Hematopoietic multipotent progenitor cell treated with erythropoietin and hydrocortisone succinate and interleukin-3 and kit ligand, for 6 days (in vitro differentiated cells): ENCODE measurements at regions not wholly inside any gene's neighbourhood (a gene's known extent, or its start where the extent isn't known, plus 50 kb on each side); places are given as distances from the start of the nearest gene placed in this dataset.
"Not testable (repeated sequence)": the region's sequence is repeated elsewhere in the genome, so short reads cannot be mapped to it uniquely, and the experiment has no call there.

ENCODE experiments used
- DNase-seq: peaks from one replicate; pipeline ENCODE4 v3.0.0-alpha.2; 2015

DNA sequence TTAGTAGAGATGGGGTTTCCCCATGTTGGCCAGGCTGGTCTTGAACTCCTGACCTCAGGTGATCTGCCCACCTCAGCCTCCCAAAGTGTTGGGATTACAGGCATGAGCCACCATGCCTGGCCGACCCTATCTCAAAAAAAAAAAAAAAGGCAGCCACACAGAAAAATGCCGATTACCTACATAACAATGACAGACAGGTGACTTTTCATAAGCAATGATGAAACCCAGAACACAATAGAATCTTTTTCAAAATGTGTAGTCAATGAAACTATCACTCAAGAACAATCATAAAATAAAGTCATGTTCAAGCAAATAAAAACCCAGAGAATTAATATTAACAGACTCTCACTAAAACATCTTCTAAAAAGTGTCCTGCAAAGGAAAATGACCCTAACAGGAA, 135.6 kb upstream of the MVB12B start:
- DNase-seq = not testable (repeated sequence)

DNA sequence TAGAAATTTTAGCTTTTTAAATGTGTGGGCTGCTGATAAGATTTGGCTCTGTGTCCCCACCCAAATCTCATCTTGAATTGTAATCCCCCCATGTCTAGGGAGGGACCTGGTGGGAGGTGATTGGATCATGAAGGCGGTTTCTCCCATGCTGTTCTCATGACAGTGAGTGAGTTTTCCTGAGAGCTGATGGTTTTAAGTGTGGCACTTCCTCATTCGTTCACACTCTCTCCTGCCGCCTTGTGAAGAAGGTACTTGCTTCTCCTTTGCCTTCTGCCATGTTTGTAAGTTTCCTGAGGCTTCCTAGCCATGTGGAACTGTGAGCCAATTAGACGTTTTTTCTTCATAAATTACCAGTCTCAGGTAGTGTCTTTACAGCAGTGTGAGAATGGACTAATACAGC, 127.8 kb upstream of the MVB12B start:
- DNase-seq = peak; percentile 26

DNA sequence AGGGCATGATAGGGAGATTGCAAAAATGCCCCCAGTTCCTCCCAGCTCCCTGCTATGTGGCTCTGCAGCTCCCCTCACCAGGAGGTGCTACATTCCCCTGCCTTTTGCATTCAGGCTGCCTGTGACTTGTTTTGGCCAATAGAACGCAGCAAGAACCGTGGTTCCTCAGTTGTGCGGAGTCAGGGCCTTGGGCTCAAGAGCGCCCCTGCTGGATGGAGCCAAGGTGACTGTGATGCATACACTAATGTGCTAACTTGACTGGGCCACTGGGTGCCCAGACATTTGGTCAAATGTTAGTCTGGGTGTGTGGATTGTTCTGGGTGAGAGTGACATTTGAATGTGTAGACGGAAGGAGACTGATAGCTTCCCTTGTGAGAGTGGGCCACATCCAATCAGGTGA, 123.3 kb upstream of the MVB12B start:
- no peak for DNase-seq

DNA sequence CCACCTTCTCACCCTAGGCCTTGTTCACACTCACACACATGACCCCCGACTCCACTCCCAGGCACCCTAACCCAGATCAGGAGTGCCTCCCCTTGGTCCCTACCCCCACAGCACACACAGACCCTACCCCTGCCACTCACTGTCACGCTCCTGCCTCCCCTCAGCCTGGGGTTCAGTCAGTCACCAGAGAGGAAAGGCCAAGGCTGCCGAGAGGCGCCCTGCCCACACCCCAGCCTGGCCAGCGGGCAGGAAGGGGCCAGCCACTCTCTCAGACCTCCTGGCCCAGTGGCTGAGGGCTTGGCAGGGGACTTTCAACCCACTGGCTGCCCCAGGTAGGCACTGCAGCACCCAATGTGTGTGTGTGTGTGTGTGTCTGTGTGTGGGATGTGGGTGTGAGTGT, 122.4 kb upstream of the MVB12B start:
- no peak for DNase-seq

DNA sequence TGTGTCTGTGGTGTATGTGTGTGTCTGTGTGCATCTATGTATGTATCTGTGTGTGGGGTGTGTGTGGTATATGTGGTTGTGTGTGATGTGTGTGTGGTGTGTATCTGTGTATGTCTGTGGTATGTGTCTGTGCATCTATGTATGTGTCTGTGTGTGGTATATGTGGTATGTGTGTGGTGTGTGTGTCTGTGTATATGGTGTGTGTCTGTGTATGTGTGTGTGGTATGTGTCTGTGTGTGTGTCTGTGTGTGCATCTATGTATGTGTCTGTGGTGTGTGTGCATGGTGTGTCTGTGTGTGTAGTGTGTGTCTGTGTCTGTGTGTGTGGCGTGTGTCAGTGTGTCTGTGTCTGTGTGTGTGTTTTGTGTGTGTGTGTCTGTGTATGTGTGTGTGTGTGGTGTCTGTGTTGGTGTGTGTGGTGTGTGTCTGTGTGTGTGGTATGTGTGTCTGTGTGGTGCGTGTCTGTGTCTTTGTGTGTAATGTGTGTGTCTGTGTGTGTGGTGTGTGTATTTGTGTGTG, 121.9 kb upstream of the MVB12B start:
- DNase-seq = no peak

DNA sequence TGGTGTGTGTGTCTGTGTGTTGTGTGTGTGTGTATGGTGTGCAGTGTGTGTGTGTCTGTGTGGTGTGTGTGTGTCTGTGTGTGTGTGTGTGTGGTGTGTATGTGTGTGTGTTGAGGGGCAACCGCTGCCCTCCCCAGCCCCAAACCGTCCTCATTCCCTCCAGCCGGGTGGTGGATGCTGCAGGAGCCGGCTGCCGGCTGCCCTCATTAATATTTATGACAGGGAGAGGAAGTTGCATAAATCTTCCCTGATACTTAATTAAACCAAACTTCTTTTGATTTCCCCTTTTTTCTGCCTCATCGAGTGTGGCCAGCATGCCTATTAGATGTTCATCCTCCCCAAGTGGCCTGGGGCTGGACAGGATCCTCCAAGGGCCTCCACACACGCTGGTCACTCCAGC, 121.4 kb upstream of the MVB12B start:
- peak; percentile 49 for DNase-seq

DNA sequence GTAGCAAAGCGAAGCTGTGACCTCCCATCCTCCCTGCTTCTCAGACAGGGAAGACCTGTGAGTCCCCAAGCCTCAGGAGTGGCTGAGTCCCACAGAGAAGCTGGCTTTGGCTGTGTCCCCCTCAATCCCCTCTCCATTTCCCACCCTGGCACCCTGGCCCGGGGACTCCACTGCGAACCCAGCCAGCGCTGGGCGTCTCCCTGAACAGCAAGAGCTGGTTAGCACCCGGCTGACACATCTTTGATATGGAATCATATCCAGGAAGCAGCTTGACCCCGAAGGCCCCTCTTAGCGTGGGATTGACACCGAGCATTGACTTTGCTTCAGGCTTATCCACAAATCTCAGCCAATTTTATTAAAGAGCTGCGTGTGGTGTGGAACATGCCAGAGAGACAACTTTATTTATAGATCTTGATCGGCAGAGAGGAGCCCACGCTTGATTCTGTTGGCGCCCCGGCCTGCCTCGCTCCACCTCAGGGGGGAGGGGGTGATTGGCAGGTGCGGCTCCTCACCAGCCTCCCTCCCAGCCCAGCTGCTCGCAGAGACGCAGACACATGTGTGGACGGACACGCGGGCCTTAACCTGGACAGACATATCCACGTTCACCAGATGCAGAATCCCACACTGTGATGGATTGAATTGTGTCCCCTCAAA, 120.7 kb upstream of the MVB12B start:
- DNase-seq = no peak

DNA sequence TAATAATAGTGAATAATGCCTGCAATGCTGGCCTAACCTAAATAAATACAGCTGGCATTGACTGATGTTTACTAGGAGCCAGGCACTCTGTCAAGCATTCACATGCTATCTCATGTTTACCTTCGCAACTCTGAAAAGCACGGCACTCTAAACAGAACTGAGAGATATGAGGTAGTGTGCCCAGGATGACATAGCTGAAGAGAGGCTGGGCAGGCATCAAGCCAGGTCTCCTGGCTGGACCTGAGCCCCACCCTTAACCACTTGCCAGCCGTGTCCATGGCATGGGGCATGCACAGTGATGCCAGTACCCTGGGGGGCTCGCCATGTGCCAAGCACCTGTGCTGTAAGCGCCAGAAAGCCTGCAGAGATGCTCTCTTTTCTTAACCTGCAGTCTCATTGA, 119.4 kb upstream of the MVB12B start:
- no peak for DNase-seq

DNA sequence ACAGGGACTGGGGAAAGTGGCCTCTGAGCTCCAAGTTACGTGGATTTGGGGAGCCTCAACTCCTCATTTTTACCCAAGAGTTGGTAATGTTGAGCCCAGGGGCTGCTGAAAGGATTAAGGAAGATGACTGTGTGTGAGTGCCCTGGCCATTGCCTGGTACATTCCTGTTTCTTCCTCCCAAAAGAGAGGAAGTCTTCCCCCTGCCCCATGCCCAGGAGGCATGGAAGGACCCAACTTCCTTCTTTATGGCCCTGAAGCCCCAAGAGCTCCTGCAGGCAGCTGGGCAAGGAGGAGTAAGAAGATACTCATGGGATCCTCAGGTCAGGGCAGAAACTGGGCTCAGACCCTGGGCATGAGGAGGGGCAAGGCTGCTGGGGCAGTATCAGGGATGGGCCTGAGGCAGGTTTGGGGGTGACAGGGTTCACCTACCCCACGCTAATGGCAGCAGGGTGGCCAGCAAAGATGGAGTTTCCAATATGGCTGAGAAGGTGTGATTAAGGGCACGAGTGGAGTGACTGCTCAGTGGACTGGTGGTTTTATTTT, 118.3 kb upstream of the MVB12B start:
- DNase-seq = no peak

DNA sequence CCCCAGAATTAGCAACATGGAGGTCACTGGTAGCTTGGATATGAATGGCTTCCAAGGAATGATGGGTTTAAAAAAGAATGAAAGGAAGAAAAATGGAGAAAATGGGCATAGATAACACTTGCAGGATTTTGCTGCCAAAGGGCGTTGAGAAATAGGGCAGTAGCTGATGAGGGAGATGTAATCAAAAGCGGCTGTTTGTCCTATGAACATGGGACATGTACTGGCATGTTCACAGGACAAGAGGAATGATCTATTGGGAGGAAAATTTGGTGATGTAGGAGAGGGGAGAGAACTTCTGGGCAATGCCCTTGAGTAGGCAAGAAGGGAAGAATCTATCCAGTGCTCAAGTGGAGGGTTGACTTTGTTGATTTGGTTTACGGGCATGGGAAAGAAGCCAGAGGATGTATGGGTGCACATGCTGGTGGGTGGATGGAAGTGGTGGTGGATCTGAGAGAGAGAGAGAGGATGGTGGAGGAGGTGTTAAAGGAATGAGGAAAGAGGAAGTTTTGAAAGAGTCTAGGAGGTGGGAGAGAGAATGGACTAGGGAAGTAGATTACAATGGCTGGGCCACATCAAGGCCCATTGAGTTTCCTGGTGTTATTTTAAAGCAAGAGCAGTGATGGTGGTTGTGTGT, 115.1 kb upstream of the MVB12B start:
- no peak for DNase-seq

DNA sequence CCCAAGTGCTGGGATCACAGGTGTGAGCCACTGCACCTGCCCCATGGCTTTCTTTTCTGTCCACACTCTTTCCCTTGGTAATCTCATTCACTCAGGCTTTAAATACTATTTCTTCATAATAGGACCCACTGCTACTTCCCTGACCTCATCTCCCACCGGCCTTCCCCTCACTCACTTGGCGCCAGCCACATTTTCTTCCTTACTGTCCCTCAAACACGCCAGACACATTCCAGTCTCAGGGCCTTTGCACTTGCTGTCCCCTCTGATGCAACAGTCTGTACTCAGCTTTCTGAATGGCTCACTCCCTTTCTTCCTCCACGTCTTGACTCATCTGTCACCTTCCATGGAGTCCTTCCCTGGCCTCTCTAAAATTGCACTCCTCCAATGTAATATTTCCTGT, 111.1 kb upstream of the MVB12B start:
- DNase-seq = no peak

DNA sequence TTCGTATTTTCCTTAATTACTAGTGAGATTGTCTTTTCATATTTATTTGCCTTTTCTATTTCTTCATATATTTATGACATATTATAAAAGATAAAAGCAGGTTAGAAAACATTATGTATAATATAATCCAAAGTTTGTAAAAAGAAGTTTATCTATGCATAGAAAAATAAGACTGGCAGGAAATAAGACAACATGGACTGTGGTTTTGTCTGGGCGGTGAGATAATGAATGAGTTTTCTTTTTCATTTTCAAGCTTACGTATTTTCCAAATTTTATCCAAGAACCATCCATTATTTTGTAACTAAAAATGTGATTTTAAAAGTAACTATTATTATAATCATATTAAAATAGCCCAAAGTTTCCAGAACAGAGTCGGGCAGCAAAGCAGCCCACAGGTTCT, 109.8 kb upstream of the MVB12B start:
- DNase-seq = peak; percentile 77

DNA sequence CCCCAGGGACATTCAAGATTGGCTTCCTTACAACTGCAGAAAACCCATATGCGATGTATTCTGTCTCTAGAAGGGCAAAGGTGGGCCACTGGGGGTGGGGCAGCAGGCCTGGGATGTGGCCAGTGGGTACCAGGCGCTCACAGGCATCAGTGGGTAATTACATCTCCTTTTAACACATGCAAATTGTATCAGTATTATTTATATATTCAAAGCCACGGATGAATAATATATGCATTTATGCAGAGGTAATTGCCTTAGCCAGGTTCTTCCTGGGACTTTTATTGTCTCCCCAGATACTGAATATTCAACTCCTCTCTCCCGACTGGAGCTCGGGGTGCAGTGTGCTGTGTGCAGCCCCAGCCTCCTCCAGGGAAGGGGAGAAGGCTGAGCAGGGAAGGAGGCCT, 109.4 kb upstream of the MVB12B start:
- DNase-seq = peak; percentile 51

DNA sequence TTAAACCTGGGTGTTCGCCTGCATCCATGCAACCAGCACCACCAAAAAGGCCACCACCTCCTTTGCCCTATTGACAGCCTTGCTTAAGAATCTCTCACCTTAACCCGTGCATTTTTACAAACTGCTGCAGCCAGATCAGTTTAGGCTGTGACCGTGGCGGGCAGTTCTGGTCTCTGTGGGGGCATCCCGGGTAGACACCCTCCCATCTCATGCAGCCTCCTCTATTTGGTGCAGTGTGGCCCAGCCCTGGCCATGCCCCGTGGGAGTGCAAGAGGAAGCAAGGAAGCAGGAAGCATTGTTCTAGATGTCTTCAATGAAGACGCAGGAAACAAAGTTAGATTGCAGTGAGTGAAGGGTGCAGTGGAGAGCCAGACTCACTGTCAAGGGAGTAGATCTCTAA, 108.8 kb upstream of the MVB12B start:
- DNase-seq = no peak

DNA sequence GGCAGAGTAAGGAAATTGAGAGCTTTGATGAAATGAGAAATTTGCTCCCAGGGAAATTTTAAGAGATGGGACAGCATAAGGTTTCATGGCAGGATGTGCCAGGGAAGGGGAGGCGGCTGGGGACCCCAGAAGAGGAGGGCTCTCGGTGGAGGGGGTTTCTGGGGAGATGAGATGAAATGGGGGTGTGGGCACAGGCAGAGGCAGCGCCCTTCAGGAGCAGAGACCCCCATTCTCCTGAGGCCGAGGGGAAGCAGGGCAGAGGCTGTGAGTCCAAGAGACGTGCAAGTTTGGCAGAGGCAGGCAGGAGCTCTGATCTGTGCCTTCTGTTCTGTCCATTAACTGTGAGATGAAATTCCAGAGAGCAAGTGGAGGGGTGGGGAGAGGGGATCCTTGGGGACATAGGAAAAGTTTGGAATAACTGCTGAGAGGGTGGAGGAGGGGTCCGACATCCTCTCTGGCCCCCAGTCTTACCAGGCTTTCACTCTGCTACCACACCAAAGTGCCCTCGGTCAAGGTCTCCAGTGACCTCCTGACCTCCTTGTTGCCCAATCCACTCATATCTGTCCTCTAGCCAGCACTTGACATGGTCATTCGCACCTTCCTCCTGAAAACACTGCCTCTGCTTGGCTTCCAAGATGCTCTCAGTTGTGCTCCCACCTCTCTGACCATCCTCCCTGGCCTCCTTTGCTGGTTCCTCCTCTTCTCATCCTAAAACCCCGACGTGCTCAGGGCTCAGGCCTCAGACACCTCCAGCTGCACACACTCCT, 108.1 kb upstream of the MVB12B start:
- DNase-seq = no peak

DNA sequence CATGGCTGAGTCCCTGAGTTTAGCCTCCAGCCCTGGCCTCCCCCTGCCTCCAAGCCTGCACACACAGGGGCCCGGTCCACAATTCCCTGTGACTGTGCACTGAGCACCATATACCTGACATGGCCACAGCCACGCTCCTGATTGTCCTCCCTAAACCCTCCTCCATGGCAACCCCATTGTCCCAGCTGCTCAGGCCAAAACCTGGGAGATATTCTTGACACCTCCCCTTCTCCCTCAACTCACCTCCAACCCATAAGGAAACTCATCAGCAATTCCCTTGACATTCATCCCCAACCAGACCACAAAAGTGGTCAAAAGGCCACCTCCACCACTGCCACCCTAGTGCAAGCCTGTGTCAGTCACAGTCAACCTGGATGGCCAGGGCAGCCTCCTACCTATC, 107.5 kb upstream of the MVB12B start:
- no peak for DNase-seq

DNA sequence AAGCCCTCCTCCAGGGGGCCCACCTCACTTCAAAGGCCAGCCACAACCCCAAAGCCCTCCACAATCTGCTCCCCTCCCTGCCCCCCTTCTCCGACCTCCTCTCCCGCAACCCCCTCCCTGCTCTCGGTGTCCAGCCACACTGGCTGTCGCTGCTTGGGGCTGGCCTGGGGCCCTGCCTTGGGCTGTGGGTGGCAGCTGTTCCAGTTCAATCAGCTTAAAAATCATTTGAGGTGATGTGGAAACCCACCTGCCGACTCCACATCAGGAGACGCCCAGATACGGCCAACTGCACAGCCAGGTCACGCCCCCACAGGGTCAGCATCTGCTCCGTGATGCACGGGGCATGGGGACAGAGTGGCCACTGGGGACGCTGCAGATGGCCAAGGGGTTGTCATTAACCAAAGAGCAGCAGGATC, 107.0 kb upstream of the MVB12B start:
- DNase-seq = no peak

DNA sequence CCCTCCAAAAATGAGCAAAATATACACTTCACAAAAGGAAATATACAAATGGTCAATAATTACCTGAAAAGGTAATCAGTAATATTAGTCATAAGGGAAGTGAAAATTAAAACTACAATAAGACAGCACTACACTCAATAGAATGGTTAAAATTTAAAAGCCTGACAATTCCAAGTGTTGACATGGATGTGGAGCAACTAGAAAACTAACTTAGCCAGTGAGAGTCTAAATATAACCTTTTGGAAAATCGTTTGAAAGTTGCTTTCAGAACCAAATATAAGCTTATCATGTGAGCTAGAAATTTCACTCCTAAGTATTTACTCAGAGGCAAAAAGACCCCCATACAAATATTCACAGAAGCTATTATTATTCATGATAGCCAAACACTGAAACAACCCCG, 105.1 kb upstream of the MVB12B start:
- no peak for DNase-seq

DNA sequence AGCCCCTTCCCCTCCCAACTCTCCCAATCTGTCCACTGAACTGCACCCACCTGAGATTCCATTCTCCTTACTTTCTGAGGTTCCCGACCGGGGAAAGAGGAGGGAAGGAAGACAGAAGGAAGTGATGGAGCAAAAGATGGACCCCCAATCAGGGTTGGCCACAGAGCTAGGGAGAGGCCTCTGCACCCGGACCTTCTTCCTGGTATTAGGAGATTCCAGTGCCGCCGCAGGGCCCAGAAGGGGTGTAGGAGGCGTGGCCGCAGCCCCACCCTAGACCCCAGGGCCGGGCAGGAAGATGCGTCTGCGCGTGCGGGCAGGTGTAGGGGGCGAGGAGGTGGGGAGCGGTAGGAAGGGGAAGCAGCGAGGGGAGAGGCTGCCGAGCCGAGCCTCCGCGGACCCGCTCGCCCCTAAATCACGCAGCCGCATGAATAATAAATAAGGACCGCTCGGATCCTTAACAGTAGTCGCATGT, 104.2 kb upstream of the MVB12B start:
- DNase-seq = no peak

DNA sequence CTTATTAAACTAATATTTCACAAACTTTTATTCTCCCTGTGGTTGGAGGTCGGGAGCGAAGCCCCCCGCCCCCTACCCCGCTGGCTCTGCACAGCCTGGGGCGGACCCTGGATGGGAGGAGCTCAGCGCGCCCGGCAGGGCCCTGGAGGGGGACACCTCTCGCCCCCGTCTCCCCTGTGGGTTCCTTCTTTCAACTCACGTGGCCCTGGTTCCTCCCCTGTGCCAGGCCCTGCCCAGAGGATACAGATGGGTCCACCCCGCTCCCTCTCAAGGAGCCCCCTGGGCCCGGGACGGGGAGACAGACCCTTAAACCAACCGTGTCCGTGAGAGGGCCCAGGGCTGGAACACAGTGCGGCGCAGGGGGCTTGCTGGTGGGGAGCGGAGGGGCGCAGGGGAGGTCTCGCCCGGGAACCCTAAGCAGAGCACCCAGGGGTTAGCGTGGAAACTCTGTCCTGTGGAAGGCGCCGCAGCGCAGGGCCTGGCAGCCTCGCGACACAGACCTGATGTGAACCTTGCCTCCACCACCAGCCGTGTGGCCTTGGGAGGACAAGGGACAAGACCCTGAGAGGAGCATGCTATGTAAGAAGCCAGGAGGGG, 103.7 kb upstream of the MVB12B start:
- DNase-seq = no peak

DNA sequence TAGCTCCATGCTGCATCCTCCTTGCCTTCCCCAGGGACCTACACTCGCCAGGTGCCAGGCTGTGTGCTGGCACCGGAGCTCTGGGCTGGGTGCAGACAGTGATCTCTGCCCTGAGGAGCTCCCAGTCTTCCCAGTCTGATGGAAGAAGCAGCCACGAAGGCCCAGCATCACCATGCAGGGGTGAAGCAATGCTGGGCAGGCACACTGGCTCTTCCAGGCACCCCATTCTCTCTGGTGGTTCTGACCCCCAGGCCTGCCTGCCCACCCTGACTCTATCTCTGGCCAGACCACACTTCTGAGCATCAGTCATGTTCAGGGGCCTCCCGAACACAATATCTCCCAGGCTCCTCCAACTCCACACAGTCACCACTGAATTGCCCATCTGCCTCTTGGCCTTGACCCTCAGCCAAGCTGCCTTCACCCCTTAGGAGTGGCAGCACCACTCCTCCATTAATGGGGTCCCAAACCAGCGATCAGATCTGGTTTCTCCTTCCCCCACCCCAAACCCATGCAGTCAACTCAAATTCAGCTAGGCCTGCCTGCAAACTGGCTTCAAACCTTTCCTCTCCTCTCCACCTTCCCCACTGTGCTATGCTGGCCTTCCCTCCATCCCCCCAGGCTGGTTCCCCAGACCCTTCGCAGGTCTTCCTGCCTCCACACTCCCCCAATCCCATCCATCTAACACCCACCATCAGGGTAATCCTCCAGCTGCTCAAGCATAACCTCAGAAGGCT, 102.7 kb upstream of the MVB12B start:
- no peak for DNase-seq
